Hippocampal formation (tissue), 2 donors: ENCODE measurements at regions not wholly inside any gene's neighbourhood (a gene's known extent, or its start where the extent isn't known, plus 50 kb on each side); places are given as distances from the start of the nearest gene placed in this dataset.

Source experiments
- DNase-seq, 2 donors: peaks; one replicate each; lab custom pipeline; 2025; lab: John Stamatoyannopoulos, UW

DNA sequence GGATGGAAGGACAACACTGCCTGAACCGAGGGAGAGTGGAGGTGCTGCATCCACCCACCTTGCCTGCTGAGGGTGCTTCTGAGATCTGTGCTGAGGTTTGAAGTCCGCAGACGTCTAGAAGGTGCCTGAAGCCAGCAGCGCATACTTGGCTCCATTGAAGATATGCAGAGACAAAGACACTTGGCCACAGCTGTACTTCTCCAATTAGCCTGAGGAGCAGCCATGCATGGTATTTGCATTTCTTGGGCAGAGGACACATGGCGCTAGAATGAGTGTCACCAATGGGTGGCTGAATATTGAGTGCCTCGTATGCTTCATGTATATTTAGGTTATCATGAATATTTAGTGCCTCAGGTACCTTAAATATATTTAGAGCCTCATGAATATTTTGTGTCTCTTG, 128.7 kb upstream of the ATP6AP2 start:
- DNase-seq: no peak

DNA sequence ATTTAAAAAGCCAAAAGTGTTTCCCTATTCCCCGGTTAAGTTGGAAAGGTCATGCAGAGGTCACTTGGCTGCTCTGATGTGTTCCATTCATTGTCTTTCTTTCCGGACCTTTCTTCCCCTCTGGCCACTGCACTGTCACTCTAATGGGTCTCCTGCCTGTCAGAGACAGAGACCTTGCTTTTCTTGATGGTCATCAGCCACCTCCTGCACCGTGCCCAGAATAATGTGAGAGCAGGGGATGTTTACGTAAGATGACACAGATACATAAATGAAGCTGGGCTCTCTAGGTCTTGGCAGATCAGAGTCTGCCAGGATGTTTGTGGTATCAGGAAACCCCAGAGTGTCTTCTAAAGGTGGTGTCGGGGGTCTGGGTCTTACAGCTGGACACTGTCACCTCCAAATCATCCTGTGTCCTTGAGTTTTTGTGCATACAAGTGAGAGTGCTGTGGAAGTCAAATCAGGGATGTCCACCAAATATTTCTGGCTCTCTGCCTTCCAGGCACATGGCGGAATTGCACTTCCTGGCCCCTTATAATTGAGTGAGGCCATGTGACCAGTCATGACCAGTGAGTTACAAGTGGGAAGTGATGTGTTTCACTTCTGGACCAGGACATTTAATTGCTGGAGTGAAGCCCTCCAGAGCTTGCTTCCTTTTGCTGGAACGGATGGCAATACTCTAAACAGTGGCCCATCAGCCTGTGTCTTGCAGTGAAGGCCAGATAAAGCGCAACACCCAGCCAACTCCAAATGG, 130.6 kb upstream of the ATP6AP2 start:
- no peak for DNase-seq

DNA sequence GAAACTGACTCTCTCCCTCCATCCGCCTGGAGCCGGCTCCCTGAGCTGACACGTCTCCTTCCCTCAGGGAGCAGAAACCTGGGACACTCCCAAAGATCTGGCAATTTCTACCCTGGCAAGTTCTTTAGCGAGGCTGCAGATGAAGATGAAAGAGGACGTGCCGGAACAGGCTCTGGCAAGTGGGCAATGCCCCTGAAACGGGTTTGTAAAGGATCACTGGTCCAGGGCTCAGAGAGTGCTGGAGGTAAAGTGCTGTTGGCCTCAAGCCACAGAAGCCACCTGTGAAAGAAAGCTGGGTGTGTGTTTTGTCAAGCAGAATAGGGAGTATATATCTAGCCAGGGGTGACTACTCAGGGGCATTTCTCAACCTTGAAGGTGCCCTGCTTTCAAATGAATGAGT, 131.4 kb upstream of the ATP6AP2 start:
- DNase-seq: no peak

DNA sequence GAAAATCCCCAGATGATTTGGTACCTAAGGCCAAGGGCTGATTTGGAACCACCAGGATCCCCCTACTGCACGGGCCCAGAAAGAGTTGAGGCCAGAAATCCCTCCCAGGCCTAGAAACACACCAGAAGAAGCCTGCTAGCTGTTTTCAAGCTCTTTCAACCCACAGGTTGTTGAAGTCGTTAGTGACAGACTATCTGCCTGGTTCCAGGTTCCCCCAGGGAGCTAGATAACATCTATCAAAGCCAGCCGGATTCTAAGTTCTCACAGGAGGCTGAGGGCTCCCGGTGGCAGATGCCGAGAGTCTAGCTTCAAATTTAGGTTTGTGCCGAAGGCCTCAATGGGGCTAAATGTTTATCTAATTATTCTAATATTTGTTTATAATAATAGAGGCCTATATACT, 132.0 kb upstream of the ATP6AP2 start:
- no peak for DNase-seq

DNA sequence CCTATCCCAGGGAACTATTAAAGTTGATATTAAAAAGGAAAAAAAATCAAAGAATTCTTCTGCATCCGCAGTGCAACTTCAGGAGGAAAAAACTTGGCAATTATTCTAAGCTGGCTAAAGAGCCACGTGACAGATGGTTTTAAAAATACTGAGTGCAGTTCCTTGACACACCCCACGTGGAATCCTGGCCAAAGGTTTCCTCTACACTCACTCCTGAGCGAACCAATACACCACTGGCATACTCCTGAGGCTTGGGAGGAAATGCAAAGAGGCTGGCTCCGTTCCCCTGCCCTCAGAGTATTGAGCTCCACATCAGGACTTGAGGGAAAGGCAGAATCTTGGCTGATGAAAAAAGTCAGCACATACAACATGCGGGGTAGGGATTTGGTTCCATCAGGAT, 133.8 kb upstream of the ATP6AP2 start:
- DNase-seq: no peak

DNA sequence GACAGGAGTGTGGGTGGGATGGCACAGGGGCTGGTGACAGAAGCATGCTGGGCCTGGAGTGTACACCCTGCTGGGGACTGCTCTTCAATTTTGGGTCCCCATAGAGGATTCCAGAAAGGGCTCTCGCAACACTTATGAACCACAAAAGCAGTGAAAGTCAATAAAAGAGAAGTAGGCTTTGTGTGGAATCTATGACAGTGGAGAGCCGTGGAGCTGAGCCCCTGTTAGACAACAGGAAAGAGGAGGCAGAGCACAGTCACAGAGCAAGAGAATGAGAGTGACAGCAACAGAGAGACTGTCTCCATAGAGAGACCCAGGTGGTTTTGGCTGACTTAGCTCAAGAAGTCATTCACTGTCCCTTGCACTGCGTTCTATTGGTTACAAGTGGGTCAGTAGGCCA, 135.1 kb upstream of the ATP6AP2 start:
- DNase-seq: no peak

DNA sequence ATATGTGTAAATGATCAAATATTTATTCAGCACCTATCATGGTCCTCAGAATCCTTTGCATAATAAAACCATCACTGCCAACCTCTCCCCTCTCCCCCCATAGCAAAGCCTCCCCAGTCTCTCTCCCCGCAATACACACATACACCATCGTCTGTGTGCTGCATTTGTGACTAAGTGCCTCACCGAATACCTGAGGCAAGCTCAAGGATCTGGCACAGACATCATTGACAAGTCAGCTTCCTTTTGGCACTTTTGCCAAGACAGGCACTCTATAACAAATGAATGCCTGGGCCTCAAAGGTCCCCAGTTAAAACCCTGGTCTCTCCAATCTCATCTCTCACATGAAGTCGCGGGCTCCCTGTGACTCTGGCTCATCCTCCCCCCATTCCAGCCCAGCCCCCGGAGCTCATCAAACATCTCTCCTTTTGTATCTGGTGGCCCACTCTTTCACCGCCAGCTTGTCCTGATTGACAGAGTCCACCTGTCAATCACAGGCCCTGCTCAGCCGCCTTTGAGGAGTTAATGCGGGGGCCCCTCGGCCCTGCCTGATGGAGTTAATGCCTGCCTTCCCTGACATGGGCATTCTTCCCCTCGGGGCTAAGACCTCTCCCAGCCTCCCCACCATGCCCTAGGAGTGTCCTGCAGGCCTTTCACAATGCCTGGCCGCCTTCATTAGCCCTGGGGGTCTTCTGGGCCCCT, 135.8 kb upstream of the ATP6AP2 start:
- DNase-seq: no peak

DNA sequence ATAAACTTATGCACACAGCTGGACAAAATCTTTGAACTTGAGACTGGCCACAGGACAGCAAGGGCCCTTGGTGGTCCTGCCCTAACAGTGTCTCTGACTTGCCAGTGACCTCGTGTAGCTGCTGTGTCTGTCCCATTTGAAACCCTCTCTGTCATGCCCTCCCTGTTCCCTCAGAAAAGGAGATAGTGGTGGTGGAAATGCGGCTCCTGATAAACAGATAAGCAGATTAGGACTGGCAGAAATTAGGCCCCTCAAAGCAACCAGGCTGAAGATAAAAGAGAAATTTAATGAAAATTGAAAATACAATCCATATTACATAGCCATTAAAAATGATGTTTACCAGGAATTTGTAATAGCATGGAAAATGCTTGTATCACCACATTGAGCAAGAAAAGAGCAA, 136.6 kb upstream of the ATP6AP2 start:
- no peak for DNase-seq

DNA sequence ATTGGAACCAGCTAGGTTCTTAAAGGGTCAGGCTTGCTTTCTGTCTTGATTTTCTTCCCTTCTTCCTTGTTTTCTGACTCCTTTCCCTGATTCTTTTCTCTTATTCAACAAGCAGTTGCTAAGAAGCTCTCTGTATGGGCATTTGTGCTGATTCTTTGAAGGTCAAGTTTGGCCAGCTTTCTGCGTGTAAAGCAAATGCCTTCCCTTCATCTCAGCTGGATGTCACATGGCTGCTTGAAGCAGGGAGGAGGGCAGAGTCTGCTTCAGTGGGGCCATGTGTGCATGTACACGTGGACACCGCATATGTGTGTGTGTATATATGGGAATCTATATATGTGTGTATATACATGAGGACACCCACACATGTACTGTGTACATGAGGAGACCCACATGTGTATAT, 139.9 kb upstream of the ATP6AP2 start:
- peak in 1 of 2 donors; percentile 13 for DNase-seq

DNA sequence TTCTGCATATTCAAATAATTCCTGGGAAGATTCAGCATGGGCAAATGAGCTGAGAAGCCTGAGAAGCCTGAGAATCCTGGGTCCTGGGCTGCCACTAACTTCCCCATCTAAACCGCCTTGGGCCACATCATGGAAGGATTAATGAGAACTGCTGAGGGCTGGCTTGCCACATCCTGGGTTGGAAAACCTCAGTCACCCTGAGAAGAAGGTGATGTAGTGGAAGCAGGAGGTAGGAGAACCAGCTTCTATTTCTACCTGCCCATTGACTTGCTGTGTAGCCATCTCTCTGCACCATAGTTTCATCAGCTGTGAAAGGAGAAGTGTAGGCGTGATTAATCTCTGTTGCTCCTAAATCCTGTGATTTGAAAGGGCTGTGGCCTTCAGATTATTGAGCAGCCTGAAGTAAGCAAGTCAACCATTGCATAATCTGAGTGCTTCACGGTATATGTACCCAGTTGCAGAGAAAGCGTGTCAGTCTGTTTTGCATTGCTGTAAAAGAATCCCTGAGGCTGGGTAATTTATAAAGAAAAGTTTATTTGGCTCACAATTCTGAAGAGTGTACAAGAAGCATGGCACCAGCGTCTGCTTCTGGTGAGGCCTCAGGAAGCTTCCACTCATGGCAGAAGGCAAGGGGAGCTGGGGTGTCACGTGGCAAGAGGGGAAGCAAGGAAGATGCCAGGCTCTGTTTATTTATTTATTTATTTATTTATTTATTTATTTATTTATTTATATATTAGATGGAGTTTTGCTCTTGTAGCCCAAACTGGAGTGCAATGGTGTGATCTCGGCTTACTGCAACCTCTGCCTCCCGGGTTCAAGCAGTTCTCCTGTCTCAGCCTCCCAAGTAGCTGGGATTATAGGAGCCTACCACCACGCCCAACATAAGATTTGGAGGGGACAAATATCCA, 140.9 kb upstream of the ATP6AP2 start:
- no peak for DNase-seq

DNA sequence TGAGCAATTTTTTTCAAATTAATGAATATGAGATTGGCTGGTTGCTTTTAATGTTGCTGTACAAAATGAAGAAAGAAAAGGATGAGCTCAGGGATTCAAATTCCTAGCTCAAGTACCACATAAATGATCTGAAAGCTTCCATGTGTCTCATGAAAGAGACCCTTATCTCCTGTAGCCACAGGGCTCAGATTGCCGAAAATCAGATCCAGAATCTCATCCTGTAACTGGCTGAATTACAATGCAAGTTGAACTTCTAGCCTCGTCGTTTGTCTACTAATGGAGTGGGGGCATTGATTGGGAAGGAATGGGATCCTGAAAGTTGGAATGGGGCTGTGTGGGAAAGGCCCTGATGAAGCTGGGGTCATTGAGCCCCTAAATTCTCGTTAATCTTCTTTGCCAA, 143.4 kb upstream of the ATP6AP2 start:
- DNase-seq: no peak

DNA sequence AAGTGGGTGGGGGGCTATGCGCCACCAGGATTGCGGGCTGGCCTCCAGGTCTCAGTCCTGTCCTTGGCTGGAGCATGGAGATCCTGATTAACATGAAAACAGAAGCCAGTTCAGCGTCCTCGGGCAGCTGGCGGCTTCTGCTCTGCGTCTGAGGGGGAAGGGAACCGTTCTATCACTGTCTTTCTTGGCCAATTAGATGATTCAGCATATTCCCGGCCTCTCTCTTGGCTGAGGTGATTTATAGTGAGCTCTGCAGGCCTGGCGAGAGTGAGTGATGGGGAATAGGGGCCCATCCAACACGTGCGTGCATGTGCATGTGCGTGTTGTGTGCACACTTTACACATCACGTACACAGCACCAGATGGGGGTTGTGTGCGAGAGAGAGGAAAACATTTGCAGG, 145.8 kb upstream of the ATP6AP2 start:
- peak; percentile 46 to 57 for DNase-seq

DNA sequence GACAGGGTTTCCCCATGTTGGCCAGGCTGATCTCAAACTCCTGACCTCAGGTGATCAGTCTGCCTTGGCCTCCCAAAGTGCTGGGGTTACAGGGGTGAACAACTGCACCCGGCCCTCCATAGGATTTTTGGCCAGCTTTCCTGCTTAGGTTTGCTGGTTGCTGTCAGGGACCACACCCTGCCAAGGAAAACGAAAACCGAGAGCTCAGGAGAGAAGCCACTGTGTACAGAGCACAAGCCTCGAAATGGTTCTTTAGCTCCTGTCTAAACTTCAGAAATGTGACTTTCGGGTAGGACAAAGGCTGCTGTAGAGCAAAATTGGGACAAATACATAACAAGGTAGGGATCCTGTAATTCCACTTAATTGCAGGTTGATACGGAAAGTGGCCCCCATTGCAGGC, 146.3 kb upstream of the ATP6AP2 start:
- DNase-seq: no peak

DNA sequence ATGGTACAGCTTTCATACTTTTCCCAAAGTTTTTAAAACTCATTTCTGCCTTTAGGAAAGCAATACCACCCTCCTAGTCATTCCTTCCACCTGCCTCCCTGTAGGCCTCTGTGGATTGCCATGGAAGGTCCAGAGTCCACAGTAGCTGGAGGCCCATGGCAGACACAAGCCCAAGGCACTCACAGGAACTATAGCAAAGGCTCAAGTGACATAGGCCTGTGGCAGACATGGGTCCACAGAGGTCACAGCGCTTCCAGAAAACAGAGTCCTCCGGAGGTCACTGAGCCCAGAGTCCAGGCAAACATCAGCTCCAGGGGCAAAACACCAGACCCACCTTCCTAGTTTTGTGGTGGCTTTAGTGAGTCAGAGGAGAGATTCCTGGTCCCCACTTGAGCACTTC, 147.6 kb upstream of the ATP6AP2 start:
- no peak for DNase-seq

DNA sequence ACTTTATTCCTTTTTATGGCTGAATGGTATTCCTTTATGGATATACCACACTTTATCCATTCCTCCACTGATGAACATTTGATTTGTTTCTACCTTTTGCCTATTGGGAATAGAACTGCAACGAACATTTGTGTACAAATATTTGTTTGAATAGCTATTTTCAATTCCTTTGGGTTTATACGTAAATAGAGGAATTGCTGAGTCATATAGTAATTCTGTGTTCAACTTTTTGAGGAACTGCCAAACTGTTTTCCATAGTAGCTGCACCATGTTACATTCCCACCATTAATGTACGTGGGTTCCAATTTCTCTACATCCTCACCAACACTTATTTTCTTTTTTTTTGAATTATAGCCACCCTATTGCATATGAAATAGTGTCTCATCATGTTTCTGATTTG, 156.5 kb upstream of the ATP6AP2 start:
- no peak for DNase-seq

DNA sequence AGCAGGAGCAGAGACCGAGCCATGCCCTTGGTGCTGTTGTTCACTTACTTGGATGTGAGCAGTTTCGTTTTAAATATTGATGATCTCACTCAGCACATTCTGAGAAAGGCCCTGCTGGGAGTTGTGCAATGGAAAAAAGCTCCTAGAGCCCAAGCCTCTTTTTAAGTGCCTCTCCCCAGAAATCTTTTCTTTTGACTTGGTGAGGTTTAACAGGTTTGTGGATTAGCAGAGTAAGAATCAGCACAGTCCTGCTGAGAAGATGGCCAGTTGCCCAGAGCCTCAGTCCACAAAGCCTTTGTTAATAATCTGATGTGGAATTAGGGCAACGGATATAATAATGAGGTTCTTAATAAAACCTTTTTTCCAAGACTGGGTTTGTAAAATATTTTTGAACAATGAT, 157.5 kb upstream of the ATP6AP2 start:
- peak; percentile 21 to 38 for DNase-seq

DNA sequence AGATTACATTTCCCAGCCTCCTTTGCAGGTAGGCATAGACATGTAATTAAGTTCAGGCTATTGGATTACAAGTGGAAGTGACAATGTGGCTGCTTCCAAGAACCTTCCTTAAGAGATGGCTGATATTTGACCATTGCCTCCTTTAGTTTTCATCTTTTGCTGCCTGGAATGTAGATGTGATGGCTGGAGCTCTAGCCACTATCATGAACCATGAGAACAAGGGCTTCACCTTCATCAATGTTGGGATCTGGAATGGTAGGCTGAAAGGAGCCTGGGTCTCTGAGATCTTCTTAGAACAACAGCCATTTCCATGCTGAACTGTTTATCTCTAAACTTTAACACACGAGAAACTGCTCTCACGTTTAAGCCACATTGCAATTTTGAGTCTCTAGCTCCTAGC, 158.7 kb upstream of the ATP6AP2 start:
- DNase-seq: no peak

DNA sequence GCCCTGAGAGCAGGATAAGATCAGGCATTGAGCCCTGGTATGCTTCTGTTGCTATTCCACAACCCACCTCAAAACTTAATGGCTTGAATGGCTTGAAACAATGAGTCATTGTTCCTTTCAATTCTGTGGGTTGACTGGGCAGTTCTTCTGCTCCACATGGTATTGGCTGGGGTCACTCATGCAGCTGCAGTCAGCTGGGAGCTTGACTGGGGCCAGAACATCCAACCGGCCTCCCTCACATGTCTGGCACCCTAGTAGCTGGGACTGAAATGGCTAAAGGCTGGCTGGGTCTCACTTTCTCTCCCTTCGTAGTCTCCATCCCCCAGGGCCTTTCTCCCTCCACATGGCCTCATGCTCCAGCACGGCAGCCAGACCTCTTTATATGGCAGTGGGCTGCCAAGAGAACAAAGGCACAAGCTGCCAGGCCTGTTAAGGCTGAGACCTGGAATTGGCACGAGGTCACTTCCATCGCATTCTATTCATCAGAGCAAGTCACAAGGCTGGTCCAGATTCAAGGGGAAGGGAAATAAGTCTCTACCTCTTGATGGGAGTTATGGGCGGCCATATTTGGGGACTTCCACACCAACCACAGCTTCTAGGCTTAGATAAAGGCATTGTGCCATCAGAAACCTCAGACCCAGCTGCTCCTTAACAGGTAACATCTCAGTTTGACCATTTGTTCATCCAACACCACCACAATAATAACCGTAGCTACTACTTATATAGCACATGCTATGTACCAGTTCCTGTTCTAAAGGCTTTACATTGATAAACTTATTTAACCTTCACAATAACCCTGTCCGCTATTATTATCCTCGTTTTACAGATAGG, 159.7 kb upstream of the ATP6AP2 start:
- peak; percentile 60 to 67 for DNase-seq

DNA sequence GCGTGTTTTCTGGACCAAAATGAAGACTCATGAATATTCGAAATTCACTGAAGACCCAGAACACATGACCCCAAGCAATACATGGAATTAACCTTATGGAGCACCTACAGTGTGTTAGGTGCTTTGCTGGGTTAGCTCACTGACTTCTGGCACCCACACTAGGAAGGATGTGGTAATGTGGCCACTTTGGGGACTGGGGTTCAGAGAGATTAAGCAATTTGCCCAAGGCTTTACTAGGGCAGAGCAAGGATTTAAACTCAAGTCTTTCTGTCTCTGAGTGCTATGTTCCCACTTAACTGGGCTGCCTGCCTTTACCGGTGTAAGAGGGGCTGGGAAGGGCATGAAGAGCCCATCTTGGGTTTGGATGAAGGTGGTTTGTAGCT, 162.0 kb upstream of the ATP6AP2 start:
- no peak for DNase-seq

DNA sequence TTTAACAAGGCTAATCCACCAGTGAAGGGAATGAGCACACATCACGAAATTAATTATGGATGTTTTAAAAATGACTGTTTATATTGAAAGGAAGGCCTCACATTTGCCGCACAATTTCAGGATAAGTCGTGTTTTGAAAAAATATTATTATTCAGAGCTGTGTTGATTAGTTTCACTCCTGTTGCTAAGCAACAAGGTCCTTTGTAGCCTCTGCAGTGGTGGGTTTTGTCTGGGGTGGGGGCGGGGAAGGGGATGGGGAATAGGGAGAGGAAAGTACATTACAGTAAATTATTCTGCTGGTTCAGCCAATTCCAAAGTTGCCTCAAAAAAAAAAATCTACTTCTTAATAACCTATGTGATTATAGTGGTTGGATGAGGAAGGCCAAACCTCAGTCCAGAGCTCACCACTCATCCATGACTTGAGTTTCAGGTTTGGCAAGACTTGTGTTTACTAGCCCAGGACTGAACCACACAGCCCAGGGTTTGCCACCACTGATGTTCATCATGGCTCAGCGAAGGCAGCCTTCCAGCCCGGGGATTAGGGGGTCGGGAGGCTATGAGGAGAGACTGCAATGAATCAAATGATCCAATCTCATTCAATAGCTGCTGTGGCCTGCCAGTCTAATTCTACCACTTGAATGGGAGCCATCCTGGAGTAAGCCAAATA, 162.5 kb upstream of the ATP6AP2 start:
- no peak for DNase-seq

DNA sequence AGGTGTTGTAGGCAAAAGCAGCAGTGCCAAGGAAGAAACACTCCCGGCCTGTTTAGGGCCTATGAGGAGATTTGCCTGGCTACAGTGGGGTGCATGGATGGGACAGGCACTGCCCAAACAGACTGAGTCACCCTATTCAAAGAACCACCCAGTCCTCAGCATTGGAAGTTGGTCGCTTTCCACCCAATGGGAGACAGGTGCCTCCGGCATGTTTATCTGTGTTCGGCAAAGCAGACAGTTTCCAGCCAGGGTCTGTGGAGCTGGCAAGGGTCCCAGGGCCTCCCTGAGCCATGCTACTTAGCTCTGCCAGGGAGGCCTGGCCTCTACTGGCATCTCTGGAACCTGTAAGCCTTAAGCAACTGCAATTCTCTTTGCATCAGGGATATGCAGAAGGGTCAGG, 165.1 kb upstream of the ATP6AP2 start:
- DNase-seq: no peak
